ENCODE measurements at regions not wholly inside any gene's neighbourhood (a gene's known extent, or its start where the extent isn't known, plus 50 kb on each side); places are given as distances from the start of the nearest gene placed in this dataset.
A peak's percentile ranks its signal among the peaks of the same experiment; 100 is the strongest.

- peak; percentile 21 for DNase-seq (ENCODE audit: low read depth)
Measured at GRCh38 chr1:84090447-84091245, 53.4 kb upstream of the PRKACB start.

- no peak for DNase-seq (ENCODE audit: low read depth)
Measured at GRCh38 chr1:84089867-84090266, 54.2 kb upstream of the PRKACB start.

GRCh38 chr1:84089465-84089864 lies 54.6 kb upstream of the PRKACB start:
- DNase-seq (ENCODE audit: low read depth): peak; percentile 60

GRCh38 chr1:84086616-84087015 lies 57.5 kb upstream of the PRKACB start:
- DNase-seq (ENCODE audit: low read depth): no peak

GRCh38 chr1:84086189-84086588 lies 57.9 kb upstream of the PRKACB start:
- peak; percentile 10 for DNase-seq (ENCODE audit: low read depth)

GRCh38 chr1:84083307-84083706 lies 60.8 kb upstream of the PRKACB start:
- no peak for DNase-seq (ENCODE audit: low read depth)

GRCh38 chr1:84078842-84079202 lies 65.2 kb upstream of the PRKACB start:
- no peak for DNase-seq (ENCODE audit: low read depth)

GRCh38 chr1:84078108-84078841 lies 65.8 kb upstream of the PRKACB start:
- DNase-seq (ENCODE audit: low read depth): peak; percentile 68

GRCh38 chr1:84077476-84078107 lies 66.5 kb upstream of the PRKACB start:
- peak; percentile 95 for DNase-seq (ENCODE audit: low read depth)

GRCh38 chr1:84073266-84073665 lies 70.8 kb upstream of the PRKACB start:
- DNase-seq (ENCODE audit: low read depth): no peak

- DNase-seq (ENCODE audit: low read depth): no peak
Measured at GRCh38 chr1:84069236-84069845, 70.4 kb upstream of the TTLL7 start.

GRCh38 chr1:84062496-84062895 lies 63.6 kb upstream of the TTLL7 start:
- DNase-seq (ENCODE audit: low read depth): no peak

GRCh38 chr1:84061336-84061735 lies 62.4 kb upstream of the TTLL7 start:
- DNase-seq (ENCODE audit: low read depth): no peak

- DNase-seq (ENCODE audit: low read depth): no peak
Measured at GRCh38 chr1:84060781-84061180, 61.8 kb upstream of the TTLL7 start.

GRCh38 chr1:84048820-84049219 lies 49.9 kb upstream of the TTLL7 start:
- no peak for DNase-seq (ENCODE audit: low read depth)
